Stimulated activated naive CD8-positive, alpha-beta T cell treated with anti-CD3 and anti-CD28 coated beads, Interleukin-15, amount 100 ng/mL, for 72 hours (primary cell): ENCODE measurements at regions not wholly inside any gene's neighbourhood (a gene's known extent, or its start where the extent isn't known, plus 50 kb on each side); places are given as distances from the start of the nearest gene placed in this dataset.
A peak's percentile ranks its signal among the peaks of the same experiment; 100 is the strongest.

Experiments
- ATAC-seq: fragments of 150-1000 bp; cut with Tn5 transposase; 2 replicates; pipeline ENCODE4 v1.10.0; 2021; ENCODE audit warnings: mild to moderate bottlenecking, moderate library complexity
- DNase-seq, 2 donors: peaks; one replicate each; pipeline ENCODE4 v3.0.0; 2021 to 2022
- H3K27ac Mint-ChIP-seq, 2 donors: one replicate each; pipeline ENCODE4 v1.8.0; 2022; ENCODE audit warnings: mild to moderate bottlenecking in 2 of 2, mixed read lengths in 2 of 2, moderate library complexity in 2 of 2
- H3K27me3 Mint-ChIP-seq: one replicate; pipeline ENCODE4 v1.8.0; 2022; ENCODE audit warnings: mixed read lengths
- H3K4me1 Mint-ChIP-seq: one replicate; pipeline ENCODE4 v1.8.0; 2022; ENCODE audit warnings: mild to moderate bottlenecking, mixed read lengths
- H3K4me3 Mint-ChIP-seq, 2 donors: one replicate each; pipeline ENCODE4 v1.8.0; 2022; ENCODE audit warnings: mild to moderate bottlenecking in 2 of 2, mixed read lengths in 2 of 2, moderate library complexity in 1 of 2
- H3K9me3 Mint-ChIP-seq, 2 donors: one replicate each; pipeline ENCODE4 v1.8.0; 2022; ENCODE audit warnings: mixed read lengths in 2 of 2

DNA sequence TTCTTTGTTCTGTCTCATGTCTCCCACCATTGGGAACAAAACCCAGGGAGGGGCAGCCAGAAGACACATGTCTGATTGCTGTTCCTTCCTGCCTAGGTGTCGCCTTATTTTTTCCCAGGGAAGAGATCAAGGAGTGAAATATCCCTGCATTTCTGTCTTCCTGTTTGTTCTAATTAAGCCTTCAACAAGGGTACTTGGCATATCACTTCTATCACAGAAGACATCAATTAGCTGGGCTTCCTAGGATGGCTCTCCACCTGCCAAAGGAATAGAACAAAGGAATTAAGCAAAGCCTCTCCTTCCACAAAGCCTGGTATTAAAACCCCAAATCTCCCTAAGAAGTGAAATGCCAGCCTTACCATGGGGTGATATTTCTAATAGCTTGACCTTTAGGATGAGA lies 299.5 kb upstream of the CD180 start:
- no peaks in the 10 kb centered on the region for H3K27me3 Mint-ChIP-seq
- no peak overlapping the region for H3K27ac Mint-ChIP-seq
- H3K4me1 Mint-ChIP-seq = no peaks in the 10 kb centered on the region
- no peak for DNase-seq
- ATAC-seq = no peak
- H3K4me3 Mint-ChIP-seq = no peak overlapping the region
- H3K9me3 Mint-ChIP-seq = peaks cover 11 to 16% of the 10 kb centered on the region in 2 donors

DNA sequence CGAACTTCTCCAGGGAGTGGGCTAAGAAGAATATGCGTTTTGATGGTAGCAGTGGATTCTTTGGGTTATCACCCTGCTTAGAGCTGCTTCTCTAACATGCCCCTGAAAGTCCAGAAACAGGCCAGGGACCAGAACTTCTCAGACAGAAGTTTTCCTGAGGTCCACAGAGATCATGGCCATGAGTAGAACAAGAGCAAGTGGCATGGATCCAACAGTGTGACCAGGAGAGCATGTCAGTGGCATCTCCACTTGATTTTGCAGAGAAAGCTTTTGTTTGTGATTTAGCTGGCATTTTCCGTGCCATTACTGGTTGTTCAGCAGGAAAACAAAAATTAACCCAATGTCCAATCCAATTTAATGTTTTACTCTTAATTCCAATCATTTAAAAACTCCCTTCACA lies 298.5 kb upstream of the CD180 start:
- Mint-ChIP-seq H3K9me3 (peaks cover 9% of the 10 kb centered on the region in 2 donors), H3K27ac (no peak overlapping the region), H3K4me1 (no peaks in the 10 kb centered on the region), H3K27me3 (no peaks in the 10 kb centered on the region), H3K4me3 (no peak overlapping the region)
- no peak for ATAC-seq
- no peak for DNase-seq

DNA sequence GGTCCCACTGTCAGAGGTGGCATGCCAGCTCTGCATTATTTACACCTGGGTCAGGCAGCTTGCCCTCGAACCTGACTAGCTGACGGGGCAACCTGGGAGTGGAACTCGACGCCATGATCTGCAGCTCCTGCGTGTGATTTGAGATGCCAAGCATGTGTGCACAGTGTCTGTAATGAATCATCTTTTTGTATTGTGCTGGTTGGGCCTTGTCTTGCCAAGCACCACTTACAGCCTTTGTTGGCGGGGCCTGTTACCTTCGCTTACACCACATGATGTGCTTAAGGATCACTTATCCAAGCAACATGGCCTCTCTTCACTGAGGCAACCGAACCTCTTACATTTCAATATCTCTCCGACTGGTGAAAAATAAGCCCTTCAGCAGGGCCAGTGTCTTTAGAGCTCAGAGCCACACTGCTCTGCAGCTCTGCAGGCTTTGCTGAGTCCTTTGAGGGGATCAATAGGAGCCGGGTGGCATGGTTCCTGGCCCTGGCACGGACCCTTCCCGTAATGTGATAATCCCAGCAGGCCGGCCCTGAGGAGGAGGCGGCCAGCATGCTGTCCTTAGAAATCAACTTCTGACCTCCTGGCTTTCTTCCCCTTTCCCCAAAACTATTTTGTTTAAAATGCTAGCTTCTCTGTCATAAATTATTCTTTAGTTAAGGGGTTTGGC lies 297.7 kb upstream of the CD180 start:
- Mint-ChIP-seq H3K27me3 (no peaks in the 10 kb centered on the region), H3K4me3 (no peak overlapping the region), H3K9me3 (peaks cover 1 to 2% of the 10 kb centered on the region in 2 donors), H3K4me1 (no peaks in the 10 kb centered on the region), H3K27ac (no peak overlapping the region)
- ATAC-seq (no peak), DNase-seq (no peak)

DNA sequence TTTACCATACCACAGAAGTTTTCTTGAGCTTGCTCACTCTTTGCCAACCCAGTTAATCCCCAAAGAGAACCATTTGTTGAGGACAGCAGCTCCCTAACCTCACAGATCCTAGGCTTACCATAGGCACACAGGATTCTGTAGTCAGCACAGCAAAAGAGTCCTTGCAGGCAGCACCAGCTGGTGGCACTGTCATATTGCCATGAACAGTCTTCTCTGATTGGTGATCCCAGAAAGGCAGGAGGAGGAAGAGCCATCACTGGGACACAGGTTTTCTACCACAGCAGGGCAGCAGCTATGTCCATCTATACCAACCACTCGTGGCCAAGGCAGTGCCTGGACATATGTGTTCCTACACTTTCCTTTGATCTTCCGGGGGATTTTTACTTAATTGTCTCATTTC lies 297.1 kb upstream of the CD180 start:
- H3K27me3 Mint-ChIP-seq = no peaks in the 10 kb centered on the region
- no peak for ATAC-seq
- H3K27ac Mint-ChIP-seq = no peak overlapping the region

DNA sequence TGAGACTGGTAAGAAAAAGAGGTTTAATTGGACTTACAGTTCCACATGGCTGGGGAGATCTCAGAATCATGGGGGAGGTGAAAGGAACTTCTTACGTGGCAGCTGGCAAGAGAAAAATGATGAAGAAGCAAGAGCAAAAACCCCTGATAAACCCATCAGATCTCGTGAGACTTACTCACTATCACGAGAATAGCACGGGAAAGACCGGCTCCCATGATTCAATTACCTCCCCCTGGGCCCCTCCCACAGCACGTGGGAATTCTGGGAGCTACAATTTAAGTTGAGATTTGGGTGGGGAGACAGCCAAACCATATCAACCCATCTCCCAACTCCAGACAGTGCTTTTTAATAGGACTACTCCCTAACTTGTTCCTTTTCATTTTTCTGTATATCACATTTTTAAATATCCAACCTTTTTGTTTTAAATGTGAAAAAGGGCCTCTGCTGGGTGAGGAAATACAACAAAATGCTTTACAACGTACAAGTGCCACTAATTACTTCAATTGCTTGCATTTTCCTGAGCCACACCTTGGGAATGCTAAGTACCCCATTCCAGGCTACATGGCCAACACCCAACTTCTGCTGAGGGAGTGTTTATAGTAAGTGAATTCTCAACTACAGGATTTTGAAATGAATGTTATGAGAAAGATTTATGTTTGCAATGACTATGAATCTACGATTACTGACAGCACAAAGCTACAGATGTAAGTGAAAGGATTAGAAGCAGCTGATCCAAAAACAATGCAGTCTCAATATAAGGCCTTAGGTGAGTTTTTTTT lies 294.1 kb upstream of the CD180 start:
- DNase-seq = no peak
- no peaks in the 10 kb centered on the region for H3K27me3 Mint-ChIP-seq

More for the DNA sequence above, 297.1 kb upstream of the CD180 start:
- Mint-ChIP-seq H3K4me3 (no peak overlapping the region), H3K4me1 (no peaks in the 10 kb centered on the region), H3K9me3 (no peaks in the 10 kb centered on the region)
- DNase-seq = no peak

DNA sequence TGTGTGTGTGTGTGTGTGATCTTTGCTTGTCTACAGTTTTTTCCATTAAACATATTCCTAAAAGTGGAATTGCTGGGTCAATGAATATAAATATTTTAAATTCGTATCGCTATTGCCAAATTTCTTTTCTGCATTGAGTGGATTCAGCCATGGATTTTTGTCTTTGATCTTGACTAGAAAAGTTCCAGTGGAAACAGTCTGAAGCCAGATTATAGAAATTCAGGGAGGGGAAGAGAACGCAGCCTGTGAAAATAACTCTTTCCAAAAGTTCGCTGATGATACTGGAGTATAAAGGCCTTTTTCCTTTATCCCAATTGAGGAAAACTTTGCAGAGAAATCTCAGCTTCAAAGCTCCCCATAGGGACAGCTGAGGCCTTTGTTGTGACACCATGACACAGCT lies 292.3 kb upstream of the CD180 start:
- Mint-ChIP-seq H3K27ac (no peak overlapping the region), H3K4me1 (no peaks in the 10 kb centered on the region), H3K27me3 (no peaks in the 10 kb centered on the region), H3K4me3 (no peak overlapping the region), H3K9me3 (no peaks in the 10 kb centered on the region)
- DNase-seq (no peak), ATAC-seq (no peak)

More for the DNA sequence above, 294.1 kb upstream of the CD180 start:
- H3K4me3 Mint-ChIP-seq = no peak overlapping the region
- ATAC-seq = no peak
- no peaks in the 10 kb centered on the region for H3K4me1 Mint-ChIP-seq
- H3K27ac Mint-ChIP-seq = no peak overlapping the region
- no peaks in the 10 kb centered on the region for H3K9me3 Mint-ChIP-seq

DNA sequence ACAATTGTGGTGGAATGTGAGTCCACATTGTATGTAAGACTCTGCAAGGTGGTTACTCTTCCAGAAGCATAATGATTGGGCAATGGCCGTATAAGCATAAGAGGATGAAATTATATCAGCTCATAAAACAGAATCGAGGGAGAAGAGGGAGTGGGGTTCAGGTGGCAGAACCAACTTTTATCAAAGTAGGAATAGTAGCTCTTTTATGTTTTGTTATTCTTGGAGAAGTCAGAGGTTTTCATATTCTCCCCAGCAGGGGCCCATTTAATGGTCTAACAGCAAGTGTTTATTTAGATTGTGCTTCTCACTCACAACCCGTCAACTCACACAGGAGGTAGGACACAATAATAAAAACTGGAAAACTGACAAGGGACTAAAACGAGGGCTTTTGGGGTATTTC lies 291.3 kb upstream of the CD180 start:
- H3K4me3 Mint-ChIP-seq = no peak overlapping the region
- ATAC-seq (no peak), DNase-seq (no peak)
- no peaks in the 10 kb centered on the region for H3K4me1 Mint-ChIP-seq
- no peaks in the 10 kb centered on the region for H3K27me3 Mint-ChIP-seq
- H3K9me3 Mint-ChIP-seq = no peaks in the 10 kb centered on the region
- no peak overlapping the region for H3K27ac Mint-ChIP-seq

DNA sequence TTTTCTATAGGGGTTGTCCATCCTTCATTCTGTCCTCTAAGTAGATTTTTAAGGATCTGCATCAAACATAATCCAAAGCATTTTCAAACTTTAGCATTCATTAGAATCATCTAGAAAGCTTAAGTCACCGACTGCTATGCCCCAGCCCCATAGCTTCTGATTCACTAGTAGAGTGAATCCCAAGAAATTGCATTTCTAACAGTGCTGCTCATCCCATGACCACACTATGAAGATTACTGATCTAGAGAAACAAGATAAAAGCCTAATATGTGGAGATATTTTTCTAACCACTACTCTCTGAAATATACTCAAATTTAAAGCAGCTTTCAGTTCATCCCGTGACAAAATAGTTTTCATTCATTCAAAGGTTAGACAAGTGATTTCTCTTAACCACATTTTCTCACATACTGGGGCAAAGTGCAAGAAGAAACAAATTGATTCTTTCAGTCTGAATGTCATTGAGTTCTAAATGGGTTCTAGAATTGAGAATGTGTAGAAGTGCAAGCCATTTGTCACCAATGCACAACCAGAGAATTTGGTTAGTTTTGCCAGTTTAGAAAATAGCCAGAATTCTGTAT lies 286.9 kb upstream of the CD180 start:
- ATAC-seq = peak; percentile 60
- no peaks in the 10 kb centered on the region for H3K9me3 Mint-ChIP-seq
- no peaks in the 10 kb centered on the region for H3K27me3 Mint-ChIP-seq
- no peak for DNase-seq
- H3K4me1 Mint-ChIP-seq = no peaks in the 10 kb centered on the region
- no peak overlapping the region for H3K4me3 Mint-ChIP-seq
- H3K27ac Mint-ChIP-seq = no peak overlapping the region

DNA sequence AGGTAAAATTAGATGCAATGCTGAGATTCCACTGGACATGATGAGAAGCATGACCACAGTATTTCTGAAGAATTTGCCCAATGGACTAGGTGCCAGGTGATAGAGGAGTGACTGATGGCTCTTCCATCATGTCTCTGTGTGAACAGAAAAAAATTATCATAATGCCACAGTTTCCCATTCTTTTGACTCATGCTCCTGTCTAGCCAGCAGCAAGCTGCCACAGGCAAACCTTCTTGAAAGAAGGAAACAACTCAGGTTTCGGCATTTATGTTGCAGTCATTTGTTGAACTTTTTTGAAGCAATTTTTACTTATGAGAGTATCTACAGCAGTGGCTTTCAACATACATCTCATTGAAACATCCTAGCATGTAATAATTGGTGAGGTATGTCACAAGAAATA lies 284.8 kb upstream of the CD180 start:
- Mint-ChIP-seq H3K4me1 (peaks cover 6% of the 10 kb centered on the region), H3K27ac (no peak overlapping the region), H3K27me3 (no peaks in the 10 kb centered on the region), H3K4me3 (no peak overlapping the region), H3K9me3 (no peaks in the 10 kb centered on the region)
- ATAC-seq (no peak), DNase-seq (no peak)

DNA sequence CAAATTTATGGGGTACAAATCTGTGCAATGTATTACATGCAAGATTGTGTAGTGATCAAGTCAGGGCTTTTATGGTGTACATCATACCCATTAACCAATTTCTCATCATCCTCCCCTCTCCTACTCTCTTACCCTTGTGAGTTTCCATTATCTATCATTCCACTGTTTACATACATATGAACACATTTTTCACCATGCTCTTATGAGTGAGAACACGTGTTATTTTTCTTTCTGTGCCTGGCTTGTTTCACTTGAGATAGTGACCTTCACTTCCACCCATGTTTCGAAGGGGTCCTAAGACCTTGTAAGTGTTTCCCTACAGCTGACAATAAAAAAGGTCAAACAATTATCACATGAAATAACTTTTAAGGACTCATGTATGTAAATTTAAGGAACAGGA lies 281.7 kb upstream of the CD180 start:
- Mint-ChIP-seq H3K27me3 (no peaks in the 10 kb centered on the region), H3K4me3 (no peak overlapping the region), H3K4me1 (peaks cover 7% of the 10 kb centered on the region), H3K9me3 (no peaks in the 10 kb centered on the region), H3K27ac (no peak overlapping the region)
- DNase-seq (no peak), ATAC-seq (no peak)

DNA sequence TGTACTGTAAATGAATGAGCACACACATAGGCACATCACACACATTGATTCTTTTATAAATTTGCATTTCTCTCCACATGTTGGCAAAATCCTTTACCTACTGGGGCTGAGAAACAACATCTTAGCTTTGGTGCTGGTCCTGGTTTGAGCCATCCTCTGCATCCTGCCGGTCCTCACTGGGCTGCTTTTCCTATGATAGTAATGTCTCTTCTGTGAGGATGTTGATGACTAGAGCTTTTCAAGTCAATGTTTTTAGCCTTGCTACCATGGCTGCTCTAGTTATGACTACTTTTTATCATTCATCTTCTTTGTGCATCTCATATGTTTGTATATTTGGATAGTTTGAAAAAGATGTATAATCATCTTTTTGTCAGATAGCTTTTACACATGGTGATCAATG lies 280.4 kb upstream of the CD180 start:
- Mint-ChIP-seq H3K27me3 (no peaks in the 10 kb centered on the region), H3K9me3 (no peaks in the 10 kb centered on the region), H3K27ac (no peak overlapping the region), H3K4me1 (peaks cover 7% of the 10 kb centered on the region), H3K4me3 (no peak overlapping the region)
- no peak for ATAC-seq
- DNase-seq = no peak

DNA sequence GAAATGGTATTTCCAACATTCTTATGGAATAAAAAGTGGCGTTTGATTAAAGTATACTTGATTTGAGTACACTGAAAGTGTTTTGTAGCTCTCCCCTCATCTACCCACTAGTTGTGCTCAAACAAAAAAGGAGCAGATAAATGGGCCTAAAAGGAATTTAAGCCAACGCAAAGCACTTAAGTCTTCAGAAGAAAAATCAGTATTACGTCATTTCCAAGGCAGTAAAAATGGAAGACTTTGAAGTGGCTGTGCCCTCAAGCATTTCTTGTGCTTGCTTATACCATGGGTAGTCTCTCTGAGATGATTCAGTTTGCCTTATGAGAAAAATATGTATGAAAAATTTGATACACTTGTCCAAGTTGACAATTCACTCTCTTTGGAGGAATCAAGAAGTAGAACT lies 279.9 kb upstream of the CD180 start:
- Mint-ChIP-seq H3K9me3 (no peaks in the 10 kb centered on the region), H3K27ac (no peak overlapping the region), H3K27me3 (no peaks in the 10 kb centered on the region), H3K4me1 (peaks cover 7% of the 10 kb centered on the region), H3K4me3 (no peak overlapping the region)
- DNase-seq (no peak), ATAC-seq (no peak)

DNA sequence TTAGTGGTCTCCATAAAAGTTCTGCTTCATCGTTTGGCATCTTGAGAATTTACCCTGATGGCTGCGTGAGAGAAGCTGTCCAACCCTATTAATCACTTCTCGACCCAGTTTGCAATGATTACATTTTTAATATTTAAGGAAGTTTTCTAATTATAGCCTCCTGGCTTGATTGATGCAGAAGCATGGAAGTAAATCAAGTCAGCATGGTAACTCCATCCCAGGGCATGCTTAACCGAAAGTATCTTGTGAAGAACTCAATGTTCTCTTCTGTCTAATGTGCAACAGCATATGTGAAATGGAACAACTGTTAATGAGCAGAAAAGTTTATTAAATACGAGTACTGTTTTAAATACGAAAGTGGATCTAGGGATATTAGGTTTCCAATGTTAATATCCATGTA lies 278.9 kb upstream of the CD180 start:
- DNase-seq (no peak), ATAC-seq (no peak)
- Mint-ChIP-seq H3K27ac (no peak overlapping the region), H3K9me3 (no peaks in the 10 kb centered on the region), H3K27me3 (no peaks in the 10 kb centered on the region), H3K4me1 (peaks cover 7% of the 10 kb centered on the region), H3K4me3 (no peak overlapping the region)

DNA sequence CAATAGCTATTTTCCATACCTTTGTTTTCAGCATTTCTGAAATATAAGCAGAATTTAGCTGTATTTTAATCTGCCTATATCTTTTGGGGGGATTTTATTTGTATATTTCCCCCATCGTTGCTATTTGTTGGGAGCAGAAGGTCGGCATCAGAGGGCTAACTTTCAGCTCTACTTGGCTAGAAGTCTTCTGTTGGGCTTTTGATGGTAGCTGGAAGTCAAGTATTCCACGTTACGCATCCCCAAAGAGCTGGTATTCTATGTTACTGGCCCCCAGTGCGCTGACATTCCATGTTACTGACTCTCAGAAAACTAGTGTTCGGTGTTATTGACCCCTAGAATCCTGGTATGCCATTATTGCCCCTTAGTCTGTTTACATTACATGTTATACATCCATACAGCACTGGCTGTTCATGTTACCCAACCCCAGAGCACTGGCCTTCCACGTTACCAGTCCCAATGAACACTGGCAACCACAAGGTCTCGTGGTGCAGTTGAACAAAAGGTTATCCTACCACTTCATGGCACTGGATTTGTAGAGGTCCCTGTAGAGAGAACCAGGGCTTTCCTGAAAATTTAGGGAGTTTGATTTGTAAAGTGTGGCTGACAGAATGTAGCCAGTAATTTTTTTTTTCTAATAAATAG lies 278.1 kb upstream of the CD180 start:
- no peaks in the 10 kb centered on the region for H3K9me3 Mint-ChIP-seq
- DNase-seq = no peak
- no peak overlapping the region for H3K4me3 Mint-ChIP-seq
- no peaks in the 10 kb centered on the region for H3K27me3 Mint-ChIP-seq
- H3K27ac Mint-ChIP-seq = no peak overlapping the region
- peaks cover 7% of the 10 kb centered on the region for H3K4me1 Mint-ChIP-seq
- ATAC-seq = no peak

DNA sequence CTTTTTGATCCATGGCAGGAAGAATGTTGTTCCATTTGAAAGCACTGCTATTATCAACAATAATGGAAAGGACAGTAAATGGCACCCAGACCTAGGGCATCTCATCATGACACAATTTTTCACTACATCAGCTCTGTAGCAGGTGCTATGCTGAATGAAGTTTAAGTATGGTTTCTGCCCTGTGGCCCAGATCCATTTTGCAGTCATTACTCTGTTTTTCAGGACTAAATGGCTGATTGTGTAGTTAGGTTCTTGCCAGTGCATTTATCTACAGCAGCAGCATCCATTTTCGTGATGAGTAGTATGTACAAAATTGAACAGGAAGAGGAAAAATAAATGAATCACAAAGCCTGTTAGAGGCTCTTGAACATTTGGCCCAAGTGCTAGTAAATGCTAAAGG lies 270.5 kb upstream of the CD180 start:
- Mint-ChIP-seq H3K4me1 (no peaks in the 10 kb centered on the region), H3K4me3 (no peak overlapping the region), H3K27ac (no peak overlapping the region), H3K27me3 (no peaks in the 10 kb centered on the region), H3K9me3 (no peaks in the 10 kb centered on the region)
- ATAC-seq = no peak
- no peak for DNase-seq

DNA sequence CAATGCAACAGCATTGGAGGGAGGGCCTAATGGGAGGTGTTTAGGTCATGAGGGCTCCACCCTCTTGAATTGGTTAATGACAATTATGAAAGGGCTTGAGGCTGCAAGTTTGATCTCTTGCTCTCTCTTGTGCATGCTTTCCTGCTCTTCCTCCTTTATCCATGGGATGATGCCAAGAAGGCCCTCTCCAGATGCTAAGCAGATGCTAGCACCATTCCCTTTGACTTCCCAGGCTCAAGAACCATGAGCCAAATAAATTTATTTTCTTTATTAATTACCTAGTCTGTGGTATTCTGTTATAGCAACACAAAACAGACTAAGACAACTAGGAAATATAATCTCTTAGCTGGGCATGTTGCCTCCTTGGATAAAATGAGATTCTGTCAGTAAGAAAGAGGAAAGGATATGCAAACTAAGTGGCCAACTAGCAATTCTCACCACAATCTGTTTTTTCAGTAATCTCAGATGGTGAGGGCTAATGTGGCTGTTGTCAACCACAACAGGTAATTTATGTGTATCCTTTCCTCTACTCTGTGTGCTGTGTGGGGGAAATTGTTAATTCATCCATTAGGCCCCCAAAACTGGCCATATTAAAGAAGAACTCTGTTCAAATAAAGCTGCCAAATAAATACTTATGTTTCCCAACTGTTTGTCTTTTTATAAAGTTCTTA lies 269.1 kb upstream of the CD180 start:
- Mint-ChIP-seq H3K9me3 (no peaks in the 10 kb centered on the region), H3K4me1 (no peaks in the 10 kb centered on the region), H3K4me3 (no peak overlapping the region), H3K27me3 (no peaks in the 10 kb centered on the region), H3K27ac (no peak overlapping the region)
- no peak for DNase-seq
- no peak for ATAC-seq
